Activated CD8-positive, alpha-beta memory T cell treated with anti-CD3 and anti-CD28 coated beads, Interleukin-2, amount 10 ng/mL, durations not matched to agents 7 days and 5 days (primary cell): ENCODE measurements at regions not wholly inside any gene's neighbourhood (a gene's known extent, or its start where the extent isn't known, plus 50 kb on each side); places are given as distances from the start of the nearest gene placed in this dataset.
"Not testable (repeated sequence)": the region's sequence is repeated elsewhere in the genome, so short reads cannot be mapped to it uniquely, and the experiment has no call there.

Experiments
- ATAC-seq: fragments of 150-1000 bp; cut with Tn5 transposase; one replicate; pipeline ENCODE4 v1.10.0; 2021; ENCODE audit warnings: moderate library complexity
- CTCF ChIA-PET: fragments of 350-600 bp; sonication (Branson Sonifier 250); formaldehyde crosslinking; loops from one replicate; lab custom pipeline; 2021; ENCODE audit warnings: antibody characterized with exemption; lab: Charles Lee
- DNase-seq: peaks from one replicate; pipeline ENCODE4 v3.0.0-alpha.2; 2020
- H3K27ac Mint-ChIP-seq: one replicate; pipeline ENCODE4 v1.8.0; 2021; ENCODE audit warnings: mild to moderate bottlenecking, mixed read lengths
- H3K27me3 Mint-ChIP-seq: one replicate; pipeline ENCODE4 v1.8.0; 2021; ENCODE audit warnings: mixed read lengths
- H3K36me3 Mint-ChIP-seq: one replicate; pipeline ENCODE4 v1.8.0; 2021; ENCODE audit warnings: mild to moderate bottlenecking, mixed read lengths
- H3K4me1 Mint-ChIP-seq: one replicate; pipeline ENCODE4 v1.8.0; 2021; ENCODE audit warnings: mixed read lengths
- H3K4me3 Mint-ChIP-seq: one replicate; pipeline ENCODE4 v1.8.0; 2021; ENCODE audit warnings: mild to moderate bottlenecking, moderate library complexity, mixed read lengths
- H3K9me3 Mint-ChIP-seq: one replicate; pipeline ENCODE4 v1.8.0; 2022; ENCODE audit warnings: low read depth, mixed read lengths

GRCh38 chr2:145524303-145524702 lies 1004.4 kb upstream of the ZEB2 start:
- DNase-seq (no peak), ATAC-seq (no peak)
- H3K27me3 Mint-ChIP-seq = no peaks in the 10 kb centered on the region
- no peaks in the 10 kb centered on the region for H3K36me3 Mint-ChIP-seq
- peaks cover under 1% of the 10 kb centered on the region for H3K9me3 Mint-ChIP-seq
- no peaks in the 10 kb centered on the region for H3K4me1 Mint-ChIP-seq
- no peak overlapping the region for H3K4me3 Mint-ChIP-seq
- CTCF ChIA-PET = no interaction called here
- H3K27ac Mint-ChIP-seq = no peak overlapping the region

- ATAC-seq, H3K27ac Mint-ChIP-seq, CTCF ChIA-PET, H3K4me3 Mint-ChIP-seq, H3K36me3 Mint-ChIP-seq, H3K4me1 Mint-ChIP-seq, H3K9me3 Mint-ChIP-seq, DNase-seq, H3K27me3 Mint-ChIP-seq: not testable (repeated sequence)
Observed at GRCh38 chr2:145519254-145519653, 999.3 kb upstream of the ZEB2 start.

GRCh38 chr2:145511946-145512345 lies 992.0 kb upstream of the ZEB2 start:
- no peaks in the 10 kb centered on the region for H3K36me3 Mint-ChIP-seq
- DNase-seq = no peak
- H3K9me3 Mint-ChIP-seq = no peaks in the 10 kb centered on the region
- no peaks in the 10 kb centered on the region for H3K27me3 Mint-ChIP-seq
- H3K27ac Mint-ChIP-seq = no peak overlapping the region
- CTCF ChIA-PET = no interaction called here
- H3K4me1 Mint-ChIP-seq = no peaks in the 10 kb centered on the region
- no peak for ATAC-seq
- no peak overlapping the region for H3K4me3 Mint-ChIP-seq

GRCh38 chr2:145503511-145503910 lies 983.6 kb upstream of the ZEB2 start:
- no peak overlapping the region for H3K27ac Mint-ChIP-seq
- no peaks in the 10 kb centered on the region for H3K36me3 Mint-ChIP-seq
- H3K4me3 Mint-ChIP-seq = no peak overlapping the region
- no peak for DNase-seq
- ATAC-seq = no peak
- CTCF ChIA-PET = no interaction called here
- H3K4me1 Mint-ChIP-seq = no peaks in the 10 kb centered on the region
- H3K27me3 Mint-ChIP-seq = no peaks in the 10 kb centered on the region
- no peaks in the 10 kb centered on the region for H3K9me3 Mint-ChIP-seq

- no peak overlapping the region for H3K4me3 Mint-ChIP-seq
- ATAC-seq (no peak), DNase-seq (no peak)
- no peaks in the 10 kb centered on the region for H3K36me3 Mint-ChIP-seq
- CTCF ChIA-PET = no interaction called here
- no peaks in the 10 kb centered on the region for H3K9me3 Mint-ChIP-seq
- no peak overlapping the region for H3K27ac Mint-ChIP-seq
- H3K4me1 Mint-ChIP-seq = no peaks in the 10 kb centered on the region
- H3K27me3 Mint-ChIP-seq = no peaks in the 10 kb centered on the region
Observed at GRCh38 chr2:145501920-145502319, 982.0 kb upstream of the ZEB2 start.

GRCh38 chr2:145495590-145495989 lies 975.7 kb upstream of the ZEB2 start:
- CTCF ChIA-PET = no interaction called here
- no peak overlapping the region for H3K27ac Mint-ChIP-seq
- ATAC-seq = no peak
- peaks cover 8% of the 10 kb centered on the region for H3K9me3 Mint-ChIP-seq
- no peak for DNase-seq
- H3K36me3 Mint-ChIP-seq = no peaks in the 10 kb centered on the region
- H3K4me1 Mint-ChIP-seq = no peaks in the 10 kb centered on the region
- no peaks in the 10 kb centered on the region for H3K27me3 Mint-ChIP-seq
- no peak overlapping the region for H3K4me3 Mint-ChIP-seq

- CTCF ChIA-PET = no interaction called here
- Mint-ChIP-seq H3K27ac (no peak overlapping the region), H3K9me3 (peaks cover 8% of the 10 kb centered on the region), H3K27me3 (no peaks in the 10 kb centered on the region), H3K36me3 (no peaks in the 10 kb centered on the region), H3K4me1 (no peaks in the 10 kb centered on the region), H3K4me3 (no peak overlapping the region)
- ATAC-seq (no peak), DNase-seq (no peak)
Observed at GRCh38 chr2:145494441-145494840, 974.5 kb upstream of the ZEB2 start.

- peaks cover 10% of the 10 kb centered on the region for H3K9me3 Mint-ChIP-seq
- no peaks in the 10 kb centered on the region for H3K4me1 Mint-ChIP-seq
- no peak for ATAC-seq
- H3K27ac Mint-ChIP-seq = no peak overlapping the region
- CTCF ChIA-PET = no interaction called here
- DNase-seq = no peak
- H3K27me3 Mint-ChIP-seq = no peaks in the 10 kb centered on the region
- no peaks in the 10 kb centered on the region for H3K36me3 Mint-ChIP-seq
- H3K4me3 Mint-ChIP-seq = no peak overlapping the region
Observed at GRCh38 chr2:145488571-145488970, 968.7 kb upstream of the ZEB2 start.

GRCh38 chr2:145484448-145485097 lies 964.7 kb upstream of the ZEB2 start:
- ATAC-seq = no peak
- no peak overlapping the region for H3K4me3 Mint-ChIP-seq
- H3K36me3 Mint-ChIP-seq = no peaks in the 10 kb centered on the region
- CTCF ChIA-PET = no interaction called here
- no peaks in the 10 kb centered on the region for H3K27me3 Mint-ChIP-seq
- DNase-seq = no peak
- H3K27ac Mint-ChIP-seq = no peak overlapping the region
- H3K9me3 Mint-ChIP-seq = peaks cover 2% of the 10 kb centered on the region
- H3K4me1 Mint-ChIP-seq = no peaks in the 10 kb centered on the region

- no peaks in the 10 kb centered on the region for H3K27me3 Mint-ChIP-seq
- H3K36me3 Mint-ChIP-seq = no peaks in the 10 kb centered on the region
- CTCF ChIA-PET = no interaction called here
- DNase-seq (no peak), ATAC-seq (no peak)
- no peak overlapping the region for H3K27ac Mint-ChIP-seq
- H3K9me3 Mint-ChIP-seq = peaks cover 4% of the 10 kb centered on the region
- H3K4me3 Mint-ChIP-seq = no peak overlapping the region
- H3K4me1 Mint-ChIP-seq = no peaks in the 10 kb centered on the region
Observed at GRCh38 chr2:145483854-145484253, 963.9 kb upstream of the ZEB2 start.

GRCh38 chr2:145481334-145481922 lies 961.5 kb upstream of the ZEB2 start:
- no peak overlapping the region for H3K4me3 Mint-ChIP-seq
- CTCF ChIA-PET = no interaction called here
- no peaks in the 10 kb centered on the region for H3K27me3 Mint-ChIP-seq
- H3K9me3 Mint-ChIP-seq = peaks cover 2% of the 10 kb centered on the region
- DNase-seq = no peak
- ATAC-seq = no peak
- no peaks in the 10 kb centered on the region for H3K36me3 Mint-ChIP-seq
- no peak overlapping the region for H3K27ac Mint-ChIP-seq
- no peaks in the 10 kb centered on the region for H3K4me1 Mint-ChIP-seq

- DNase-seq = no peak
Observed at GRCh38 chr2:145464866-145465265, 944.9 kb upstream of the ZEB2 start.

GRCh38 chr2:145460112-145460511 lies 940.2 kb upstream of the ZEB2 start:
- no peaks in the 10 kb centered on the region for H3K4me1 Mint-ChIP-seq
- CTCF ChIA-PET = no interaction called here
- H3K4me3 Mint-ChIP-seq = no peak overlapping the region
- H3K27me3 Mint-ChIP-seq = no peaks in the 10 kb centered on the region
- H3K27ac Mint-ChIP-seq = no peak overlapping the region
- DNase-seq (no peak), ATAC-seq (no peak)
- no peaks in the 10 kb centered on the region for H3K9me3 Mint-ChIP-seq
- H3K36me3 Mint-ChIP-seq = no peaks in the 10 kb centered on the region

More at GRCh38 chr2:145464866-145465265, 944.9 kb upstream of the ZEB2 start:
- Mint-ChIP-seq H3K27me3 (no peaks in the 10 kb centered on the region), H3K9me3 (no peaks in the 10 kb centered on the region), H3K36me3 (no peaks in the 10 kb centered on the region), H3K4me1 (no peaks in the 10 kb centered on the region), H3K4me3 (no peak overlapping the region), H3K27ac (no peak overlapping the region)
- no peak for ATAC-seq
- CTCF ChIA-PET = no interaction called here

- H3K4me3 Mint-ChIP-seq = no peak overlapping the region
- no peak for ATAC-seq
Observed at GRCh38 chr2:145431181-145431951, 911.4 kb upstream of the ZEB2 start.

More at GRCh38 chr2:145431181-145431951, 911.4 kb upstream of the ZEB2 start:
- Mint-ChIP-seq H3K36me3 (no peaks in the 10 kb centered on the region), H3K27ac (no peak overlapping the region), H3K4me1 (no peaks in the 10 kb centered on the region), H3K27me3 (no peaks in the 10 kb centered on the region), H3K9me3 (no peaks in the 10 kb centered on the region)
- DNase-seq = no peak
- CTCF ChIA-PET = no interaction called here
